A673 (cell line): ENCODE measurements at regions not wholly inside any gene's neighbourhood (a gene's known extent, or its start where the extent isn't known, plus 50 kb on each side); places are given as distances from the start of the nearest gene placed in this dataset.

Source experiments
- BruUV-seq: library from RNA; stranded (reverse); fragments of 400-500 nt; replicated peaks from 2 replicates; lab custom pipeline; 2021; lab: Mats Ljungman, UMichigan
- CTCF ChIA-PET: fragments of 300-600 bp; sonication (Branson Sonifier 250); formaldehyde crosslinking; loops from one replicate; lab custom pipeline; 2022; ENCODE audit warnings: antibody characterized with exemption; lab: Charles Lee
- POLR2A ChIA-PET: fragments of 300-600 bp; sonication (Branson Sonifier 250); formaldehyde crosslinking; loops from one replicate; lab custom pipeline; 2022; ENCODE audit warnings: antibody characterized with exemption; ENCODE audit not compliant: low non-redundant PET; lab: Charles Lee
- DNase-seq: peaks from one replicate; pipeline ENCODE4 v3.0.0-alpha.2; 2015; ENCODE audit warnings: low spot score
- H3K27ac ChIP-seq: fragments of 200-600 bp; sonication (generic); 2 replicates; pipeline ENCODE4 v1.5.1; 2016; ENCODE audit warnings: mixed run types, low read depth, mild to moderate bottlenecking, mixed read lengths, antibody characterized with exemption, low read length; ENCODE audit not compliant: poor library complexity, severe bottlenecking
- H3K27me3 ChIP-seq: fragments of 200-600 bp; sonication (generic); replicated peaks from 2 replicates; pipeline ENCODE4 v1.6.1; 2017; ENCODE audit warnings: mixed run types, low read depth, mild to moderate bottlenecking, mixed read lengths, antibody characterized with exemption, low read length; ENCODE audit not compliant: insufficient read depth, poor library complexity
- H3K36me3 ChIP-seq: fragments of 200-600 bp; sonication (generic); 2 replicates; pipeline ENCODE4 v1.6.1; 2016; ENCODE audit warnings: mixed run types, mild to moderate bottlenecking, mixed read lengths, antibody characterized with exemption, low read length; ENCODE audit not compliant: insufficient read depth, poor library complexity, severe bottlenecking
- H3K4me1 ChIP-seq: fragments of 200-600 bp; sonication (generic); 2 replicates; pipeline ENCODE4 v1.6.1; 2017; ENCODE audit warnings: mixed run types, mild to moderate bottlenecking, mixed read lengths, antibody characterized with exemption, low read length; ENCODE audit not compliant: insufficient read depth, poor library complexity, severe bottlenecking
- H3K4me3 ChIP-seq: fragments of 200-600 bp; sonication (generic); 2 replicates; pipeline ENCODE4 v1.5.1; 2016; ENCODE audit warnings: low read depth, mixed run types, mild to moderate bottlenecking, mixed read lengths, low read length; ENCODE audit not compliant: poor library complexity, severe bottlenecking
- H3K9me3 ChIP-seq: fragments of 200-600 bp; sonication (generic); 2 replicates; pipeline ENCODE4 v1.6.1; 2016; ENCODE audit warnings: mixed run types, low read depth, mild to moderate bottlenecking, mixed read lengths, antibody characterized with exemption, low read length; ENCODE audit not compliant: poor library complexity, severe bottlenecking
- EZH2 ChIP-seq: fragments of 200-600 bp; sonication (generic); IDR thresholded peaks from 2 replicates; pipeline ENCODE4 v1.6.1; 2017; ENCODE audit warnings: borderline replicate concordance, low read depth, mild to moderate bottlenecking, mixed read lengths, antibody characterized with exemption, low read length; ENCODE audit not compliant: poor library complexity, severe bottlenecking
- intact Hi-C: fragments of 100-400 bp; cut with micrococcal nuclease; formaldehyde crosslinking; loops from one replicate; pipeline ENCODE4 v1.10.0; 2022; ENCODE audit not compliant: unreplicated experiment
- TF ChIP-seq, protein P1 (sequence below): fragments of 300-800, 200-600 bp; sonication (generic); conservative IDR thresholded peaks from 2 replicates; pipeline ENCODE4 v1.5.1; 2017; ENCODE audit warnings: low read depth, mild to moderate bottlenecking, antibody characterized with exemption, low read length, moderate library complexity, mixed read lengths

DNA sequence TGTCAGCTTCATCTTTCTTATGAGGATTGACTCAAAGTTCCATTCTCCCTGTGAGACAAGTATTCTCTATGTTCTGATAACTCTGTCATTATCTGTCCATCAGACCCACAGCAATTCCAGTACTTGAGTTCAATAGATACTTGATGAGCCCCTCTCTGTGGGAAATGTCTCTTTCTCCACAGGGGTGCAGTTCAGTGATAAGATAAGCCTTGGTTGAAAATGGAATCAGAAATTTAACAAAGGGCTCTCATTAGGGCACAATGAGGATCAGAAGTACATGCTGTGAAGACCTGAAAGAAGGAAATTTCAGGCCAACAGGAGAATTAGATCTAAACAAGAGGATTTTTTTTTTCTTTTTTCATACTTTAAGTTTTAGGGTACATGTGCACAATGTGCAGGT lies 737.3 kb downstream of the MTRR start:
- intact Hi-C loops: no loop called here
- Histone ChIP-seq H3K4me1 (no peaks in the 10 kb centered on the region), H3K4me3 (no peak overlapping the region), H3K27ac (no peak overlapping the region), H3K36me3 (no peaks in the 10 kb centered on the region), H3K9me3 (peaks cover 9% of the 10 kb centered on the region), H3K27me3 (no peaks in the 10 kb centered on the region)
- no peak for DNase-seq
- BruUV-seq: no TSS peak
- ChIA-PET CTCF (no interaction called here), POLR2A (no interaction called here)
- no peak for TF ChIP-seq EZH2
- TF ChIP-seq, protein P1, sequence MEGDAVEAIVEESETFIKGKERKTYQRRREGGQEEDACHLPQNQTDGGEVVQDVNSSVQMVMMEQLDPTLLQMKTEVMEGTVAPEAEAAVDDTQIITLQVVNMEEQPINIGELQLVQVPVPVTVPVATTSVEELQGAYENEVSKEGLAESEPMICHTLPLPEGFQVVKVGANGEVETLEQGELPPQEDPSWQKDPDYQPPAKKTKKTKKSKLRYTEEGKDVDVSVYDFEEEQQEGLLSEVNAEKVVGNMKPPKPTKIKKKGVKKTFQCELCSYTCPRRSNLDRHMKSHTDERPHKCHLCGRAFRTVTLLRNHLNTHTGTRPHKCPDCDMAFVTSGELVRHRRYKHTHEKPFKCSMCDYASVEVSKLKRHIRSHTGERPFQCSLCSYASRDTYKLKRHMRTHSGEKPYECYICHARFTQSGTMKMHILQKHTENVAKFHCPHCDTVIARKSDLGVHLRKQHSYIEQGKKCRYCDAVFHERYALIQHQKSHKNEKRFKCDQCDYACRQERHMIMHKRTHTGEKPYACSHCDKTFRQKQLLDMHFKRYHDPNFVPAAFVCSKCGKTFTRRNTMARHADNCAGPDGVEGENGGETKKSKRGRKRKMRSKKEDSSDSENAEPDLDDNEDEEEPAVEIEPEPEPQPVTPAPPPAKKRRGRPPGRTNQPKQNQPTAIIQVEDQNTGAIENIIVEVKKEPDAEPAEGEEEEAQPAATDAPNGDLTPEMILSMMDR: no peak

- no TSS peak for BruUV-seq
- no peak for TF ChIP-seq EZH2
- TF ChIP-seq, protein P1: no peak
- no peak for DNase-seq
- Histone ChIP-seq H3K4me1 (no peaks in the 10 kb centered on the region), H3K4me3 (no peak overlapping the region), H3K27me3 (no peaks in the 10 kb centered on the region), H3K27ac (no peak overlapping the region), H3K9me3 (peaks cover 14% of the 10 kb centered on the region), H3K36me3 (no peaks in the 10 kb centered on the region)
- ChIA-PET CTCF (no interaction called here), POLR2A (no interaction called here)
- intact Hi-C loops: no loop called here
These were observed 742.1 kb downstream of the MTRR start for GRCh38 chr5:8611067-8611466.

DNA sequence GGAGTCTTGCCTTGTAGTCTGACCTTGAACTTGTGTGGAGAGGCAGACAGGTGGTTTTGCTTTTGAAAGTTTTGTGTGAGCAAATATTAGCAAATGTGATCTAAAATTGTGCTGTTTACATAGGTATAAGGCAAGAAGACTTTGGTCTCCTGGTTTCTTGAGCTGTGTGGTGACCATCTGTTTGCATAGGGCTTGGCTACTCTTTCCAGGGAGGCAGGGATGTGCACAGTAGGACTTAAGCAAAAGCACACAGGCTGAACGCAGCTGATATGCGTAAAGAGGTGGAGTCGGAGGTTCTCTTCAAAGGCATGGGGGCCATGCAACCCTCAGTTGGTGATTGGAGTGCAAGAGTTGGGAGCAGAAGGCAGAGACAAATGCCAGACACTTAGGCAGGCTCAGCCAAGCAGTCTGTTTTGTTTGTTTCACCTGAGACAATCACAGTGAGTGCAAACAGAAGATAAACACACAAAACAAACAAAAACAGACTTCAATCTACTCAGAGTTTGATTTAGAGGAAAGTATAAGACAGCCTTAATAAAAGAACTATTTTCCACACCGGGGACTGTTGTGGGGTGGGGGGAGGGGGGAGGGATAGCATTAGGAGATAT lies 744.2 kb downstream of the MTRR start:
- H3K4me3 ChIP-seq: no peak overlapping the region
- BruUV-seq: no TSS peak
- no peaks in the 10 kb centered on the region for H3K4me1 ChIP-seq
- intact Hi-C loops: no loop called here
- H3K27ac ChIP-seq: no peak overlapping the region
- peaks cover 14% of the 10 kb centered on the region for H3K9me3 ChIP-seq
- no peak for DNase-seq
- no peaks in the 10 kb centered on the region for H3K36me3 ChIP-seq
- no peak for TF ChIP-seq EZH2
- TF ChIP-seq, protein P1: no peak
- ChIA-PET CTCF (no interaction called here), POLR2A (no interaction called here)
- no peaks in the 10 kb centered on the region for H3K27me3 ChIP-seq
